ENCODE measurements at regions not wholly inside any gene's neighbourhood (a gene's known extent, or its start where the extent isn't known, plus 50 kb on each side); places are given as distances from the start of the nearest gene placed in this dataset.
"Not testable (repeated sequence)": the region's sequence is repeated elsewhere in the genome, so short reads cannot be mapped to it uniquely, and the experiment has no call there.

DNA sequence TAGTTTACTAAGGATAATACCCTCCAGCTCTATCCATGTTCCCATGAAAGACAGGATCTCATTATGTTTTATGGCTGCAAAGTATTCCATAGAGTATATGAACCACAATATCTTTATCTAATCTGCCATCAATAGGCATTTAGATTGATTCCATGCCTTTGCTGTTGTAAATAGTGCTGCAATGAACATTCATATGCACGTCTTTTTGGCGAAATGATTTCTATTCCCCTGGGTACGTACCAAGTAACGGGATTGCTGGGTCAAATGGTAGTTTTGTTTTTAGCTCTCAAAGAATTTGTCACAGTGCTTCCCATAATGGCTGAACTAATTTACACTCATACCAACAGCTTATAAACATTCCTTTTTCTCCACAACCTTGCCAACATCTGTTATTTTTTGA lies 750.9 kb downstream of the BRINP3 start:
- H3K36me3 ChIP-seq: no peaks in the 10 kb centered on the region
- intact Hi-C loops (cut with micrococcal nuclease): no loop called here
- H3K4me3 ChIP-seq: no peak overlapping the region
- no peak overlapping the region for H3K27ac ChIP-seq (replicated peaks)
- TF ChIP-seq, protein P1, sequence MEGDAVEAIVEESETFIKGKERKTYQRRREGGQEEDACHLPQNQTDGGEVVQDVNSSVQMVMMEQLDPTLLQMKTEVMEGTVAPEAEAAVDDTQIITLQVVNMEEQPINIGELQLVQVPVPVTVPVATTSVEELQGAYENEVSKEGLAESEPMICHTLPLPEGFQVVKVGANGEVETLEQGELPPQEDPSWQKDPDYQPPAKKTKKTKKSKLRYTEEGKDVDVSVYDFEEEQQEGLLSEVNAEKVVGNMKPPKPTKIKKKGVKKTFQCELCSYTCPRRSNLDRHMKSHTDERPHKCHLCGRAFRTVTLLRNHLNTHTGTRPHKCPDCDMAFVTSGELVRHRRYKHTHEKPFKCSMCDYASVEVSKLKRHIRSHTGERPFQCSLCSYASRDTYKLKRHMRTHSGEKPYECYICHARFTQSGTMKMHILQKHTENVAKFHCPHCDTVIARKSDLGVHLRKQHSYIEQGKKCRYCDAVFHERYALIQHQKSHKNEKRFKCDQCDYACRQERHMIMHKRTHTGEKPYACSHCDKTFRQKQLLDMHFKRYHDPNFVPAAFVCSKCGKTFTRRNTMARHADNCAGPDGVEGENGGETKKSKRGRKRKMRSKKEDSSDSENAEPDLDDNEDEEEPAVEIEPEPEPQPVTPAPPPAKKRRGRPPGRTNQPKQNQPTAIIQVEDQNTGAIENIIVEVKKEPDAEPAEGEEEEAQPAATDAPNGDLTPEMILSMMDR (IDR thresholded peaks at IDR 0.05; ENCODE audit: borderline replicate concordance): no peak
- H3K4me1 ChIP-seq: no peaks in the 10 kb centered on the region
- peaks cover 28% of the 10 kb centered on the region for H3K9me3 ChIP-seq (replicated peaks)
- no peaks in the 10 kb centered on the region for H3K27me3 ChIP-seq (ENCODE audit: low read depth)
- DNase-seq: no peak

DNA sequence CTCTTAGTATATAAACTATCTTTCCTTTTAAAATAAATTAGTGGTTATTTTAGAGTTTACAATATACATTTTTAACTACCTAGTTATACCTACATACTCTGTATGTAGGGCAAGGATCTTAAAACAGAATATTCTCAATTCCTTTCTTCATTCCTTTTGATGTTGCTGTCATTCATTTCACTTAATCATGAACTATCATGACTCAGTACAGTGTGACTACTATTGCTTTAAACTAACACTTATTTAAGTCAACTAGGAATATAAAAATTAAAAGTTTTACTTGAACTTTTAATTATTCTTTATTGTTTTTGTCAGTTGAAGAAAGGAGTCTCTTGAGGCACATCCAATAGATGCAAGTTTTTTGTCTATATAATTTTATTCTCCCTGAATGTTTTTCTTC lies 726.4 kb downstream of the BRINP3 start:
- Histone ChIP-seq H3K36me3 (no peaks in the 10 kb centered on the region), H3K9me3 (replicated peaks) (no peaks in the 10 kb centered on the region), H3K4me3 (no peak overlapping the region), H3K27ac (replicated peaks) (no peak overlapping the region), H3K4me1 (no peaks in the 10 kb centered on the region), H3K27me3 (ENCODE audit: low read depth) (no peaks in the 10 kb centered on the region)
- no peak for DNase-seq
- TF ChIP-seq, protein P1 (IDR thresholded peaks at IDR 0.05; ENCODE audit: borderline replicate concordance): no peak
- intact Hi-C loops (cut with micrococcal nuclease): no loop called here

- H3K4me3 ChIP-seq: no peak overlapping the region
- DNase-seq: no peak
- intact Hi-C loops (cut with micrococcal nuclease): no loop called here
- no peaks in the 10 kb centered on the region for H3K27me3 ChIP-seq (ENCODE audit: low read depth)
- H3K36me3 ChIP-seq: no peaks in the 10 kb centered on the region
- H3K9me3 ChIP-seq (replicated peaks): no peaks in the 10 kb centered on the region
- H3K4me1 ChIP-seq: no peaks in the 10 kb centered on the region
- TF ChIP-seq, protein P1 (IDR thresholded peaks at IDR 0.05; ENCODE audit: borderline replicate concordance): no peak
- no peak overlapping the region for H3K27ac ChIP-seq (replicated peaks)
Observed at GRCh38 chr1:189752461-189752995, 725.1 kb downstream of the BRINP3 start.

GRCh38 chr1:189755100-189755499 lies 722.6 kb downstream of the BRINP3 start:
- H3K27me3 ChIP-seq (ENCODE audit: low read depth); H3K4me3 ChIP-seq; DNase-seq; H3K9me3 ChIP-seq (replicated peaks); H3K27ac ChIP-seq (replicated peaks); H3K36me3 ChIP-seq; intact Hi-C loops (cut with micrococcal nuclease); H3K4me1 ChIP-seq: not testable (repeated sequence)

DNA sequence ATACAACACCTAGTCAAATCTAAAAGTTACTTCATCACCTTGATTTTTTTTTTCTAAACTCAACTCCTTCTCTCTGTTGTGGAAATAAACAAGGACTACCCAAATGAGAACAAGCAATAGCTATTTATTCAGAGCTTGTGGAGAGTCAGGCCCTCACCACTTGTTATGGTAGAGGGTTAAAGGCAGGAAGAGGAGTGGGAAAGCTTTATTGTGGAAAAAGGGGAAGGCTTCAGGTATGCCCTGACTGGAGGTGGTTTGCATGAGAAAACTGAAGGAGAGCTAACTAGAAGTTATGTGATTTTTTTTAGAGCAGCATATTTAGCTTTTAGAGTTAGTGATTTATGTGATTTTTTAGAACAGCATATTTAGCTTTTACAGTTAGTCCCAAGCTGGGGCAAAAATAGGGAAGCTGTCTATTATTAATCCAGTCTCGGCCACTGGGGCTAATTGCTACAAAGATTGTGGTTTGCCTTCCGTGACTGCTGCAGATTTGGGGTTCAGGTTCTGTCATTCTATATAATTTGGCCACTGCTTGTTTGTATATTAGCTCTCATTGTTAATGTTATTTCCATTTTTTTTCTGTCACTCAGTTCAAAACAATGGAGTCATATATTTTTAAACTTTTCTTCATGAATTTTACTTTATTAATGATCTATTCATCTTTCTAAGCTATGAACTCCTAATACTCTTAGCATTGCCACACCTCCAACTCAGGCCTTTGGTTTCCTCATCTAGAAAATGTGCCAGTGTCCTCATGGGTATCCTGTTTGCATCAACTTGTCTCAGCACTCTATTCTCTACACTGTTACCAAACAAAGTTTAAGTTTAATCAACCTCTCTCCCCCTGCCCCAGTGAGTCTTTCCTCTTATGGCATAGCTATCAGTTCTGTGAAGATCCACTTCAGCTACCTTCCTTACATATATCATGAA lies 713.0 kb downstream of the BRINP3 start:
- Histone ChIP-seq H3K4me3 (no peak overlapping the region), H3K27ac (replicated peaks) (no peak overlapping the region), H3K36me3 (no peaks in the 10 kb centered on the region), H3K4me1 (no peaks in the 10 kb centered on the region), H3K9me3 (replicated peaks) (peaks cover 21% of the 10 kb centered on the region), H3K27me3 (ENCODE audit: low read depth) (no peaks in the 10 kb centered on the region)
- intact Hi-C loops (cut with micrococcal nuclease): no loop called here
- TF ChIP-seq, protein P1 (IDR thresholded peaks at IDR 0.05; ENCODE audit: borderline replicate concordance): no peak
- DNase-seq: no peak

DNA sequence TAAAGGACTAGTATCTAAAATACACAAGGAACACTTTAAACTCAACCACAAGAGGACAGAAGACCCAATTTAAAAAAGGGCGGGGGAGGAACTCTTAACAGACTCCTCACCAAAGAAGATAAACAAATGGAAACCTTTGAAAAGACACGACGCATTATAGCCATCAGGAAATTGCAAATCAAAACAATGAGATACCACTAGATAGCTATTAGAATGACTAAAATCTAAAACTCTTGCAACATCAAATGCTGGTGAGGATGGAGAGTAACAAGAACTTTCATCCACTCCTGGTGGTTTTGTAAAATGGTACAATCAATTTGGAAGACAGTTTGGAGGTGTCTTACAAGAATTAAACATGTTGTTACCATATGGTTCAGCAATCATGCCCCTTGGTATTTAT lies 708.2 kb downstream of the BRINP3 start:
- Histone ChIP-seq H3K9me3 (replicated peaks) (no peaks in the 10 kb centered on the region), H3K27ac (replicated peaks) (no peak overlapping the region), H3K4me3 (no peak overlapping the region), H3K4me1 (no peaks in the 10 kb centered on the region), H3K27me3 (ENCODE audit: low read depth) (no peaks in the 10 kb centered on the region), H3K36me3 (no peaks in the 10 kb centered on the region)
- intact Hi-C loops (cut with micrococcal nuclease): no loop called here
- TF ChIP-seq, protein P1 (IDR thresholded peaks at IDR 0.05; ENCODE audit: borderline replicate concordance): no peak
- DNase-seq: no peak
